Left kidney (tissue), 1 donor: ENCODE measurements at regions not wholly inside any gene's neighbourhood (a gene's known extent, or its start where the extent isn't known, plus 50 kb on each side); places are given as distances from the start of the nearest gene placed in this dataset.
"Not testable (repeated sequence)": the region's sequence is repeated elsewhere in the genome, so short reads cannot be mapped to it uniquely, and the experiment has no call there.

Source experiments
- DNase-seq: peaks from one replicate; pipeline ENCODE4 v3.0.0-alpha.2; 2013

DNA sequence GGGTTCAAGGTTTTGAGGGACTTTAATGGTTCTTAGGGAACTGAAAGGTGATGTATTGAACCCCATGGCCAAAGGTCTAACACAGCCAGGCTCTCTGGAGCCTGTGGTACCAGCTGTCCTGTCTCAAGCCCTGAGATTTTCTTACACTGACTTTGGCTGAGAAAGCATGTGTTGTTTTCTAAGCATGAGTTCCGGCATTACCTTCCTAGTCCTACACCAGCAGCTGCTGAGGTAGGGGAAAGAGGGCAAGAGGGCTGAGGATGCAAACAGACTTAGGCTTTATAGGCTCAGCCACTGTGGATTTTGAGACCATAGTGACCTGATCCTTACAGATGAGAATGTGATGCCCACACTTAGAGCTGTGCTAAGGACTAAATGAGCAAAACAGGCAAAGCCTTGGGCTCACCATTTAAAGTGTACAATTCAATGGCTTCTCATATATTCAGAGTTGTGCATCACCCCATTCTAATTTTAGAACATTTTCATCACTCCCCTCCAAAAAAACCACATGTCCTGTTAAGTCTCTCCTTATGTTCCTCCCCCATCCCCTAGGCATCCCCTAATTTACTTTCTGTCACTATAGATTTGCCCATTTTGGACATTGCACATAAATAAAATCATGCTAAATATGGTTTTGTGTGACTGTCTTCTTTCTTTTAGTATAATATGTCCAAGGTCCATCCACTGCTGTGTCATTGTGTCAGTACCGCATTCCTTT, 99.7 kb upstream of the OTOS start:
- no peak for DNase-seq

DNA sequence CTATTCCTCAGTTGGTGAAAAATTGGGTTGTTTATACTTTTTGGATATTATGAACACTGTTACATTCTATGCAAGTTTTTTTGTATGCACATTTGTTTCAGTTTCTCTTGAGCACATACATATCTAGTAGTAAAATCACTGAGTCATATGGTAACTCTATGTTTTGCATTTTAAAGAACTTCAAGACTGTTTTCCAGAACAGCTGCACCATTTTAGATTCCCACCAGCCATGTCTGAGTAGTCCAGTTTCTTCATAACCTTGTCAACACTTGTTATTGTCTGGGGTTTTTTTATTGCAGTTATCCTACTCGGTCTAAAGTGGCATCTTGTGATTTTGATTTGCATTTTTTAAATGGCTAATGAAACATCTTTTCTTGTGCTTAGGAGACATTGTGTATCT, 100.3 kb upstream of the OTOS start:
- DNase-seq: no peak

DNA sequence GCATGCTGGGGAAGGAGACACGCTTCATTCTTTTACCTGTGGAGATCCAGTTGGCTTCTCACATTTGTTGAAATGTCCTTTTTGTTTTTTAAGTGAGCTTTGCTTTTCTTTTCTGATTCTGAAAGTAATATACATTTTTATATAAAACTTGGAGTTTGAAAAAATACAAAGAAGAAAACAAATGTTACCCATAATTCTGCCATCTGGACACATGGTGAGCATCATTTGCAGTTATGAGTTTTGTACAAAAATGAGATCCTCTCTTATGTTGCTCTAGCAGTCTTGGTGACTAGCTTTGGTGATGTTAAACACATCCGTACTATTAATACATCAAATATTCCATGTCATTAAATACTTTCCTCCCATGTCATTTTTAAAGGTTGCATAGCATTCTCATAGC, 101.1 kb upstream of the OTOS start:
- DNase-seq: no peak

DNA sequence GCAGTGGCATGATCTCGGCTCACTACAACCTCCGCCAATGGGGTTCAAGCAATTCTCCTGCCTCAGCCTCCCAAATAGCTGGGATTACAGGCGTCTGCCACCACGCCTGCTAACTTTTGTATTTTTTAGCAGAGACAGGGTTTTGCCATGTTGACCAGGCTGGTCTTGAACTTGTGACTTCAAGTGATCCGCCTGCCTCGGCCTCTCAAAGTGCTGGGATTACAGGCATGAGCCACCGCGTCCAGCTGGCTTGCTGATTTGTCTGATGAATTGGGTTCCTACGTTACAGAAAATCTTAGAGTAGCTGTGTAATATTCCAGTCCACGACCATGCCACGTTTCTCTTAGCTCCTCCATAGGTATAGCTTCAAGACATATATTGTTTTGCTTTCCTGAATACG, 102.6 kb upstream of the OTOS start:
- not testable (repeated sequence) for DNase-seq

DNA sequence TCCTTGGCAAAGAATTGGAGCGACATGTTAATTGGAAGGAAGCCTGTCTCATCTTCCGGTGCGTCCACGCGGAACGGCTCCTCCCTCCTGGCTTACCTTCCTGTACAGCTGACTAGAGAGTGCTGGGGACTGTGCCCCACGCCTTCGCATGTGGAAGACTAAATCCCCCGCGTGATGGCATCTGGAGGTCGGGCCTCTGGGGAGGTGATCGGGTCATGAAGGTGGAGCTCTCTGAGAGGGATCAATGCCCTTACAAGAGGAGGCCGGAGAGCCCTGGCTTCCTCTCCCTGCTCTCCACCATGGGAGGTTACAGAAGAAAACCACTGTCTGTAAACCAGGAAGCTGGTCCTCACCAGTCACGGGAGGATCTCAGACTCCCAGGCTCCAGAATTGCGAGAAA, 104.1 kb upstream of the OTOS start:
- no peak for DNase-seq

DNA sequence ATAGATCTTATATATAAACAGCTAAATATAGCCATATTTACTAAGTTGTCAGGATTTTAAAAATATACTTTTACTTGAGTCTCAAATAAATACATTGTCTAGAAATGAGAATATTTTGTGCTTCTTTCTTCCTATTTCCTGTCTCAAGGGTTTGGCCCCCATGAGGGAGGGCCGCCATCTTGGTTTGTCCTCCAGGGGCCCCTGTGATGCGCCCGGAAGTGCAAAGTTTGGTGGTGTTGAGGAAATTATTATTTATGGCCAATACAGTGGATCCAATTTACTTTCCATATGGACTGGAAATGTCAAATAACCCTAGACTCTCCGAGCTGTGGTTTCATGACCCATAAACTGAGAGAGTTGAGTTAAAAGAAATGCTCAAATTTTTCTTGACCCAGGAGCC, 104.7 kb upstream of the OTOS start:
- DNase-seq: no peak

DNA sequence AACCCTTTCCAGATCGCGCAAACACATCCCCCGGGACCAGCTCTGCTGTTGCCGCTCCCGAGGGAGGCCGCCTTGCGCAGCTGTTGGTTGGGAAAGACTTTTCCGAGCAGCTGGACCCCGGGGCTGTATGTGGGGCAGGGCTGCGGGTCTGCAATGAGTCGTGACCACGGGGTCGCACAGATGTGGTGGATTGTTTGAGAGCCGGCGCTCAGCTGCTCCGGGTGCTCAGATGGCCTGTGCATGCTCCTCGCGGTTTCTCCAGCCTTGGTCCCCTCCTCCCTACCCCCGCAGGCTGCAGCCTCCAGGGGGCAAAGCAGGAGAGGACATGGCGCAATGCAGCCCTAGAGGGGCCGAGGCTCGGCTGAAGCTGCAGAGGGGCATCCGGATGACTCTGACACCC, 105.2 kb upstream of the OTOS start:
- DNase-seq: no peak

DNA sequence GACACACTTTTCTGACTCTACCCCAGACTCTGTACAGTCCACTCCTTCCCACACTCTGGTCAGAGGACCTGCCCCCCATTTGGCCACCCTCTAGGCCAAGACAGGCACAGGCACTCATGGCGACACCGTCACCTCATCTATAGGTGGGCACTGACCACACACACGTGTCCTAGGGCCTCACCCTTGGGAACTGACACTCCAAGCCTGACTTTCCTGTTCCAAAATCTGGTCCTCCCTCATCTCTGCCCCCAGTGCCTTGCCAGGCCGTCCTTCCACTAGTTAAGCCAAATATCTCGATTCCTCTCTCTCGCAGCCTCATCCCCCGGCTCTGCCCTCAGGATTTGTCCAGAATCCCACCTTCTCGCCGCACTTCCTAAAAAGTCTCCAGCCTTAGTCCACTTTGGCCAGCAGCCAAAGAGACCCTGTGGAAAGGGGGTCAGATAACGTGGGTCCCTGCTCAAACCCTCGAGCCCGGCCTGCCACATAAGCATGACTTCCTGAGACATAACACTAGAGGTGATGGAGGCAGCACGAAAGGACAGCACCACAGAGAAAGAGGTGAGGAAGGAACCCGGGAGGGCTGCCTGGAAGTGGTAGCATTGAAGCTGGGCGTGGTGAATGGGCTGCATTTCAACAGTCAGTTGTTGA, 105.8 kb upstream of the OTOS start:
- no peak for DNase-seq

DNA sequence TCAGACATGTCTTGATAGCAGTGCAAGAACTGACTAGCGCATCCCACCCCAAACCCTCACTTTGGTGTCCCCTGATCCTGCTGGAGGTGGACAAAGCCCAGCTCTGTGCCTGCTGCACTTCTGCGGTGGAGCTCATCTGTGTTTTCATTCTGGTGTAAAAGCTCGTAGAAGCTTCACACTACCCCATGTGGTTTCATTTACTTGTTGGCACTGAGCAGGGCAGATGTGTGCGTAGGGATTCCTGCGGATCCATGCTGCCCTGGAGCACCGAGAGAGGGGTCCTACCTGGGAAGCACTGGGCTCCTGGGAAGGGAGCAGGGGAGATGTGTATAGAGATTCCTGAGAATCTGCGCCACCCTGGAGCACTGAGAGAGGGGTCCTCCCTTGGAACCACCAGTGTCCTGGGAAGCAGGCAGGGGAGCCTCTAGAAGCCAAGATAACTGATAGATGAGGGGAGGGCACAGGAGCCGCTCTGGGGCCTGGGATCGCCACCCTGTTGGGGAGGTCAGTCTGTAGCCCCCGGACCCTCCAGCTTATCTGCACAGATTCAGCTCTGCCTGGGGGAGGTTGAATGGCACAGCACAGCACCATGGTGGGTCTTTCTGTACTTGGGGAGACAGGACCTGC, 106.9 kb upstream of the OTOS start:
- DNase-seq: no peak

DNA sequence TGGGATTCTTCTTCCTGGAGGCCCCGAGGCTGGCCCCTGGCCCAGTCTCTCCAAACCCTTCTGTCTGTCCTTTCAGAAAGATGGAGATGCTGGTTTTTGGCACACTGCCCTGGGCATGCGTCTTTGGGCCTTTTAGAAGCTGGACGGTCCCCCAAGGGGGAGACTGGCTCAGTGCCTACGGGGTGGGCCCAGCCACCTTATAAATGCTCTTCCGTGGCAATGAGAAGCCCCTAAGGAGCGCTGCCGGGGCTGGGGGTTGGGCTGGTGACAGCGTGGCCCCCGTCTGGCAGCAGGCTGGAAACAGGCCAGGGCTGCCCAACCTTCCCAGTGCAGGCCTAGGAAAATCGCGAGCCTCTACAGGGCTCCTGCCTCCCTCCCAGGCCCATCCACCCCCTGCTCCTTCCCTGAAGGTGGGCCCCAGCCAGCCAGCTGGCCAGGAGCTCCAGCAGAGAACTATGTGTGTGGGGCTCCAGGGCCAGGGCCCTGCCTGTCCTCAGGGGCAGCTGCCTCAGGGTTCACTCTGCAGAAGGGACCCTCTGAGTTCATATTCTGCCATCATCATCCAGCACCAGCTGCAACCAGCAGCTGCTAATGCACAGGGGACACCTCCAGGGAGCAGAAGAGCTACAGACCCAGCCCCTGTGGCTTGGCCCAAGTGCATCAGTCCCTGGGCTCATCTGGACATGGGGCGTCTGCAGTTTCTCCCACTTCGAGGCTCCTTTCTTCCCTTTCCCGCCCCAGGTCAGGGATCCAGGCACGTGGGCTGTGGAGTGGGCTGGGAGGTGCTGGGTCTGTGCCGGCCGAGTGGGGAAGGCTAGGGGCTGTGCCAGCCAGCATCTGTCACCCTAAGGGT, 107.6 kb upstream of the OTOS start:
- no peak for DNase-seq

DNA sequence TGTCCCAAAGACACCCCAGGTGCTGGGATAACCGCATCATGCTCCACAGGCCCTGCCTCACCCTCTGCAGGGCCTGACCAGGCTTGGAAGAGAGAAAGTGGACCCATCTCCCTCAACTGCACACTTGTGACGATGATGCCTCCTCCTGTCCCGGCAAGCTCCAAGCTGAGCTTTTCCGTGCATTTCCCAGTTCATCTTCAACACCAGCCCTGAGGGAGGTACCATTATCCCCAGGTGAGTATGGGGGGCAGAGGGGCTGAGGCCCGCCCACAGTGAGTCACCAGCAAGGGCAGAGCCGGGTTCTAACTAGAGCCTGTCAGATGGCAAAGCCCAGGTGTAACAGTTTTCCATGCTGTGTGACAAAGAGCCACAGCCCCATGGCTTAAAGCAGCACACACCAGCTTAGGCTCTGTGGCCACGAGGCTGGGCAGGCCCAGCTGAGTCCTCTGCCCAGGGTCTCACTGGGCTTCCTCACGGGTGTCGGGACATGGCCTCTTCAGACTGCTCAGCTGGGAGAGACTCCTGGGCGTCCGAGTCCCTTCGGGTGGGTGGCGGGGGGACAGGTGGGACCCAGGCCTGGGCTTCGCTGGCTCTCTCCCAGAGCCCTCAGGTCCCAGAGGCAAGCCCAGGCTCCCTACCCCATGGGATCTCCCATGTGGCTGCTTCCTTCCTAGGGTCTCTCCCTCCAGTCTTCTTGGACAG, 108.4 kb upstream of the OTOS start:
- DNase-seq: no peak

DNA sequence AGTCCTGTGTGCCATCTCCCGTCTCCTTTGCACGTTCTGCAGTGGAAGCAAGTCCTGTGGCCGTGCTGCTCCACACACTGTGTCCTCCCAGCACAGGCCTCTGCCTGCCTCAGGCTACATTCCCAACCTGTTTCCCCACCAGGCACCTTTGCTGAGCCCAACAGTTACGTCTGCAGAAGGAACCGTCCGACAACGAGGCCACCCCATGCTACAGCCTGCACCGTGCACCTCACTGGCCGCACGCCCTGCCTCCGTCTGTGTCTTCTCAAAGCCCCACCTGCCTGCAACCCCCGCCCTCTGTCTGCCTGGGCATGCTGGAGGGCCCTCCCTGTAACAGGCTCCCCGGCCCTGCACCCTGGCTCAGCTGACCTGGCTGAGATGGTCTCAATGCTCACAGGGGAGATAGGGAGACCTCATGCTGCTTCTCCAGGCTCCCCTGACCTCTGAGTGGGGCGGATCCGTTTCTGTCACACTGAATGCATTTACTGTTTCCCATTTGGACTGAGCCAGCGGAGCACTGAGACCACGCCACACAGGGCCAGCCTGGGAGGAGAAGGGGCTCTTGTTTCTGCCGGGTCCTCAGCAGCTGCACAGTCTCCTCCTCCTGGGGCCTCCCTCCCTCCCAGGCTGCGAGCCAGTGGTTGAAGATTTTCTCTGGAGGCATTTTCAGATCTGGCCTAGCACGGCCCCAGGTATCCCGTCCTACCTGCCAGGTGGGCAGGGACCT, 109.1 kb upstream of the OTOS start:
- DNase-seq: no peak

DNA sequence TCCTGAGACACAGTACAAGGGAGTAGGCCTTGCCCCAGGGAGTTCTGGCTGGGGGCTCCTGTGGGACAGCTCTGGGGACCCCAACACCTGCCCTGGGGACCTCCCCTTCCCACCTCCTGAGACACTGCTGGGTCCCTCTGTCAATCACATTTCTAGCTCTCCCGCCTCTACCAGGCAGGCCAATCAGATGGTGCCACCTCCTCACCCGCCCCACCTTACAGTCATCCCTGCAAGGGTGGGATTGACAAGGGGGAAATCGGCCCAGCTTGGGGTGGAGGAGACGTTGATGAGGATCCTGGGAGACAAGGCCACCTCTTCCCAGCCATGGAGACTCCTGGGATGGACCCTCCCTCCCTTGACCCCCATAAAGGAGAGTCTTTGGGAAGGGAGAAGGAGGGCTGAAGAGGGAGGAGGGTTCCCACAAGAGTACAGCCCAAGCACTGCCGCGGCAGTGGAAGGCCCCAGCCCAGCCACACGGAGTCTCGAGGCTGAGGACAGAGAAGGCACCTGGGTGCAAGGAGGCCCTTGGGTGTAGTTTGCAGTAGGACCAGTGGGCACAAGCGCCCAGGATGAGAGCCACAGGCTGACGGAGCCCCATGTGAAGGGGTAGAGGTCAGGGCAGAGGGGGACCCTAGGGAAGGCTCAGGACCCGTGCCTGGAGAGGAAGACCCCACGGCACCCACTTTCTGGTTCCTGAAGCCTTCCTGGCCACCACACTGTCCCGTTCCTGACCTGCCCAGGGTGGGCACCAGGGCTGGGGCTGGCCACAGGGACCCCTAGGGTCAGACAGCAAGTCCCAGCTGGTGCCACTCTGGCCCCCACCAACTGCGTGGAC, 109.9 kb upstream of the OTOS start:
- DNase-seq: no peak

DNA sequence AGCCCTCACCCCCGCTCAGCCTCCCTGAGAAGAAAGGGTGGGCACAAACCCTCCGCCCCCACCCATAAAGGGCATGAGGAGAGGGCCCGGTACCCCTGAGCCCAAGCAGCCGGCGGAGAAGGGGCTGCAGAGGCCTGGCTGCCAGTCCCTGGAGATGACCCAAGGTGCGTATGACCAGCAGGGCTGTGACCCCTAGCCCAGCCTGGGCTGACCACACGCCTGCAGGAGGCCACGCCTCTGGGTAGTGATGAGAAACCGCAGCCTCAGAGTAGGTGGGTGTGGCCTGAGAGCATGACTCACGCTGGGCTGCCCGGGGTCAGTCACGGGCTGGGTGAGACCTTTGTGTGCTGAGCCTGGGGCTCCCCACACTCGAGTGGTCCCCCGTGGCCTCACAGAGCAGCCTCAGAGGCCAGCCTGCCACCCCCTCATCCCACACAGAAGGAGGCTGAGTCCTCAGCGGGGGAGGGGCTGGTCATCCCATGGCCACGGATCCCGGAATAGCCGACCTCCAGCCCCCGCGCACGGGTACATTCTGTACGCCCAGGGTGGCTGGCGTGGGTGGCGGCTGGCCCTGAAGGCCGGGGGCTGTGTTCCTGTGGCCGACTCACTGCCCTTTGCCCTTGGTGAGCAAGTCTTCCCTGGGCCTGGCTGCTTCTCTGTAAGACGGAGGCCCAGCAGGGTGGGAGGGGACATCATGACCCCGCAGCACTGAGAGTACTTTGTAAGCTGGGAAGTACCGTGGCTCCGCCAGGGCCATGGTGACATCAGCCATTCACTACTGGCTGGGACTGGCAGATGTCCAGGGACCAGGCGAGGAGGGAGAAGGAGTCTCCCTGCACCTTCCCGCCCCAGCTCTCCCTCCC, 110.8 kb upstream of the OTOS start:
- peak; percentile 66 for DNase-seq

DNA sequence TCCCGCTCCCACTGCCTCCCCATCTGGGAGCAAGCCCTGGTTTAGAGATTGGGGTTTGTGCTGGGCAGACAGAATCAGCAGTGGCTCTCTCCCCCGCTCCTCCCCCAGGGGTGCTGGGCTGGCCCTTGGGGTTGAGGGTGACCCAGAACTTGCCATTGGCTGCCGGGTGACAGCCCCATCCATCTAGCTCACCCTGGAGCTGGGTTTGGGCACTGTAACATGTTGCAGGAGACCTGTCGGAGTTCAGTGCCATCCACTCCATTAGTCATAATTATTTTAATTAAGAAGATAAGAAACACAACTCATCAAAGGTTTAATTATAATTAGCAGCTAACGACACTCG, 111.4 kb upstream of the OTOS start:
- no peak for DNase-seq

DNA sequence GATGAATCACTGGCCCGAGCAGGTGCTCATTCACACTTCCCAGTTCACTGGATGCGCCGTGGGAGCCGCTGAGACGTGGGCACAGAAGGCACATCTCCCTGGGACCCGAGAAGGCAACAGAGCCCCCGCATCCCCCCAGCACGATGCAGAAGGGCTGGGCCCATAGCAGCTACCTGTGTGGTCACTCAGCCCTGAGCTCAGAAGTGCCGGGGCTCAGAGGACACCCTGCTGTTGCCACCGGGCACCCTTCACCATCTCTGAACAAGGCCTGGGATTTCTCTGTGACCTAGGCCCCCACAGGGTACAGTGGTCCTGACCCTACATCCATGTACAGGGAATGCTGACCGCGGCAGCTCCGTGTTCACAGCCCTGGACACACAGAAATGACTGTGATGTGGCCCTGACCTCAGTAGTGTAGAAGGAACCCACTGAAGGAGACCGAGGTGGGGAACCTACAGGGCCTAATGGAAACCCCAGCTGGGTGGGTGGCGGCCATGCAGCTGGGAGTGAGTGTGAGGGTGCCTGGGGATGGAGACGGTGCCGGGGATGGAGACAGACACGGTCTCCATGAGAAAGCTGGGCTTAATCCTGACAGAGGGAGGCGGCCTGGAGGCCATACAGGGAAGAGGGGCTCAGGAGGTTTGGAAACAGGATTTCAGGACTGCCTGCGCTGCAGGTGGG, 111.9 kb upstream of the OTOS start:
- DNase-seq: no peak

DNA sequence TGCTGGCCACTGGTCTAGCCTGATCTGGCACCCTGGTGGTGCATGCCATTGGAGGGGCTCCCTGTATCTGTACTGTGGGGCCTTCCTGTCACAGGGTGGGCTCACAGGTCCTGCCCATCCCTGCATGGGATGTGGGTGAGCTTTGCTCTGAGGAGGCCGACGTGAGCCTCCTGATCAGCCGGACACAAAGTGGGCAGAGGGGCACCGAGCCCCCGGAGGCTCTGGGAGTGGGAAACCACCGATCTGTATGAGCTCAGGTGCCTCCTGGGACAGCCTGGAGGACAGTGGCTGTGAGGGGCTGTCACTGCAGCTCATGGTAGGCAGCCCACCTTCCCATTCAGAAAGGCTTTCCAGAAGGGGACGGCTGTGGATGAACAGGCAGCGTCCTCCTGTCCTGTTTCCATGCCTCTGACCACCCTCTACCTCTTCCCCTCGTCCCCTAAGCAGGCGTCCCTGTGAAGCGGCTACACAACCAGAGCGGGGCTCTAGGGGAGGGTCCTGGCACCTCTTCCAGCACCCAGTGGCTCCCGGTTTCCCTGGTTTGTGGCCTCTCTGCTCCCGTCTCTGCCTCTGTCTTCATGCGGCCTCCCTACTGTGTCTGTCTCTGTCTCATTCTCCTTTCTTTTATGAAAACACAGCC, 112.5 kb upstream of the OTOS start:
- DNase-seq: no peak

DNA sequence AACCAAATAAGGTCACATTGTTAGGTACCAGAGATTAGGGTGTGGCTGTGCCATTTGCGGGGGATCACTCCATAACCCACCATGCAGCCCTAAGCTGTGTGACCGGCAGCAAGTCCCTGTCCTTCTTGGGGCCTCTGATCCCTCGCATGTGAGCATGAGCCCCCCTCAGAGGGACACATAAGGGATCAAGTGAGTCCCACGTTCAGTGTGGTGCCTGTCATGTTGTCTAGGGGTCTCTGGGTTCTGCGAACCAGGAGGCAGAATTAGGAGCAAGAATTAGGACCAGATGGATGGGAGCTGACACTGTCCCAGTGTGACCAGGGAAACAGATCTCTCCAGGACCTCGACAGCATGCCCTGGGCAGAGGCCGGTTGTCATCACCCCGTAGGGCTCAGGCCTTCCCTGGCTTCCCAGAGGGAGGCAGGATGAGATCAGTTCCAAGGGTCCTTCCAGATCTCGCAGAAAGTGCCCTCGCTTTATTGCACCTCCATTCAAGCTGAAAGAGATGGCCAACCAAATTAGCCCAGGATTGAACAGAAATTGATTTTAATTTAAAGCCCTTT, 113.2 kb upstream of the OTOS start:
- DNase-seq: no peak
